Stimulated activated CD4-positive, alpha-beta T cell treated with anti-CD3 and anti-CD28 coated beads, Interleukin-2, amount 100 ng/mL, for 4 hours (primary cell): ENCODE measurements at regions not wholly inside any gene's neighbourhood (a gene's known extent, or its start where the extent isn't known, plus 50 kb on each side); places are given as distances from the start of the nearest gene placed in this dataset.

Source experiments
- DNase-seq: peaks from one replicate; pipeline ENCODE4 v3.0.0-alpha.2; 2020; ENCODE audit warnings: low read depth

GRCh38 chr3:170780955-170781354, 89.0 kb downstream of the RPL22L1 start:
- DNase-seq: no peak

- no peak for DNase-seq
These were observed 89.5 kb downstream of the RPL22L1 start for GRCh38 chr3:170780471-170780870.

- no peak for DNase-seq
These were observed 91.5 kb downstream of the RPL22L1 start for GRCh38 chr3:170778240-170779217.

- no peak for DNase-seq
These were observed 92.5 kb downstream of the RPL22L1 start for GRCh38 chr3:170777564-170777926.

GRCh38 chr3:170776887-170777563, 93.0 kb downstream of the RPL22L1 start:
- no peak for DNase-seq

GRCh38 chr3:170773682-170774425, 96.1 kb downstream of the RPL22L1 start:
- DNase-seq: no peak

GRCh38 chr3:170772175-170772574, 97.8 kb downstream of the RPL22L1 start:
- DNase-seq: no peak

- DNase-seq: no peak
These were observed 101.6 kb downstream of the RPL22L1 start for GRCh38 chr3:170768334-170768801.

- no peak for DNase-seq
These were observed 102.4 kb downstream of the RPL22L1 start for GRCh38 chr3:170767576-170767941.

GRCh38 chr3:170766823-170767575, 103.0 kb downstream of the RPL22L1 start:
- DNase-seq: no peak

- DNase-seq: no peak
These were observed 103.7 kb downstream of the RPL22L1 start for GRCh38 chr3:170766253-170766652.

- DNase-seq: no peak
These were observed 104.4 kb downstream of the RPL22L1 start for GRCh38 chr3:170765419-170766078.

- no peak for DNase-seq
These were observed 106.0 kb downstream of the RPL22L1 start for GRCh38 chr3:170764017-170764416.

- DNase-seq: no peak
These were observed 107.9 kb downstream of the RPL22L1 start for GRCh38 chr3:170762064-170762463.

GRCh38 chr3:170761103-170761502, 108.9 kb downstream of the RPL22L1 start:
- DNase-seq: no peak

- no peak for DNase-seq
These were observed 109.8 kb downstream of the RPL22L1 start for GRCh38 chr3:170760174-170760526.

- DNase-seq: no peak
These were observed 110.4 kb downstream of the RPL22L1 start for GRCh38 chr3:170759511-170760173.

- no peak for DNase-seq
These were observed 113.0 kb downstream of the RPL22L1 start for GRCh38 chr3:170757038-170757437.

- DNase-seq: no peak
These were observed 115.7 kb downstream of the RPL22L1 start for GRCh38 chr3:170754311-170754693.

- no peak for DNase-seq
These were observed 116.3 kb downstream of the RPL22L1 start for GRCh38 chr3:170753421-170754310.
